Mucosa of descending colon (tissue), 3 donors: ENCODE measurements at regions not wholly inside any gene's neighbourhood (a gene's known extent, or its start where the extent isn't known, plus 50 kb on each side); places are given as distances from the start of the nearest gene placed in this dataset.

Source experiments
- ATAC-seq: fragments of 200-7000 bp; cut with Tn5 transposase; one replicate; pipeline ENCODE4 v1.9.1; 2020; ENCODE audit warnings: mild to moderate bottlenecking, moderate library complexity
- DNase-seq, 3 donors: peaks; one replicate each; pipeline ENCODE4 v3.0.0-alpha.2; 2020
- H3K36me3 ChIP-seq: fragments of 200-600 bp; one replicate; pipeline ENCODE4 v1.8.0; 2021; ENCODE audit warnings: low read depth, mild to moderate bottlenecking
- H3K4me1 ChIP-seq: fragments of 200-600 bp; one replicate; pipeline ENCODE4 v1.8.0; 2021; ENCODE audit warnings: low read depth, mild to moderate bottlenecking
- H3K4me3 ChIP-seq: fragments of 200-600 bp; one replicate; pipeline ENCODE4 v1.8.0; 2021; ENCODE audit warnings: mild to moderate bottlenecking
- H3K9me3 ChIP-seq: fragments of 200-600 bp; one replicate; pipeline ENCODE4 v1.8.0; 2021; ENCODE audit warnings: mild to moderate bottlenecking
- intact Hi-C, 2 donors: fragments of 100-400 bp; cut with DNase I in 1 of 2; cut with micrococcal nuclease in 1 of 2; formaldehyde crosslinking; loops; one replicate each; pipeline versions ENCODE4 v1.11.0 to v1.11.1; 2022; cut with DNase I, micrococcal nuclease
- TF ChIP-seq, protein P1 (sequence below): fragments of 200-600 bp; IDR thresholded peaks from one replicate; pipeline ENCODE4 v1.8.0; 2022; ENCODE audit warnings: antibody characterized with exemption, mild to moderate bottlenecking
- donor health status: DM: no; HTN: no; CAD: no; lungs with moderate emphysema.
- donor health status: DM: no; HTN: no; CAD: no.
- donor health status: DM: no; HTN: yes; CAD: no.

DNA sequence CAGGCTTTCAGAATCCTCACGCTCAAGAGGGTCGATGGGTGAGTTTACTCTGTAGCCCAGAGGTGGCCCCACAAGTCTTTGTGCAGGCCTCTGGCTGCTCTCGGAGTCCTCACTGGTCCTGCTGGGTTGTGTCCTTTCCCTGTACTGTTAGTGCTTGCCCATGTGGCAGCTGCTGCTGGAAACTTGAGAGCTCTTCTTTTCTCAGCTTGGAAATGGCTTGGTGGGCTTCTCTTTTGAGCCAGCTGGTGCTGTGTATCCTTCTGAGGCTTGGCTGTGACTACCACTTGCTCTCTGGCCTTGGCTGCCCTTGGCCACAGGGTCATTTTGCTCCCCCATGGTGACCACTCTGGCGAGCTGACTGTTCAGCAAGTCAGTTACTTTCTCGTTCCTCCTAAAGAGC is 82.2 kb upstream of the LMO4 start:
- intact Hi-C loops = no loop called here
- ATAC-seq (no peak), DNase-seq (no peak)
- Histone ChIP-seq H3K9me3 (no peaks in the 10 kb centered on the region), H3K4me3 (no peak overlapping the region), H3K4me1 (no peaks in the 10 kb centered on the region), H3K36me3 (no peaks in the 10 kb centered on the region)
- TF ChIP-seq, protein P1, sequence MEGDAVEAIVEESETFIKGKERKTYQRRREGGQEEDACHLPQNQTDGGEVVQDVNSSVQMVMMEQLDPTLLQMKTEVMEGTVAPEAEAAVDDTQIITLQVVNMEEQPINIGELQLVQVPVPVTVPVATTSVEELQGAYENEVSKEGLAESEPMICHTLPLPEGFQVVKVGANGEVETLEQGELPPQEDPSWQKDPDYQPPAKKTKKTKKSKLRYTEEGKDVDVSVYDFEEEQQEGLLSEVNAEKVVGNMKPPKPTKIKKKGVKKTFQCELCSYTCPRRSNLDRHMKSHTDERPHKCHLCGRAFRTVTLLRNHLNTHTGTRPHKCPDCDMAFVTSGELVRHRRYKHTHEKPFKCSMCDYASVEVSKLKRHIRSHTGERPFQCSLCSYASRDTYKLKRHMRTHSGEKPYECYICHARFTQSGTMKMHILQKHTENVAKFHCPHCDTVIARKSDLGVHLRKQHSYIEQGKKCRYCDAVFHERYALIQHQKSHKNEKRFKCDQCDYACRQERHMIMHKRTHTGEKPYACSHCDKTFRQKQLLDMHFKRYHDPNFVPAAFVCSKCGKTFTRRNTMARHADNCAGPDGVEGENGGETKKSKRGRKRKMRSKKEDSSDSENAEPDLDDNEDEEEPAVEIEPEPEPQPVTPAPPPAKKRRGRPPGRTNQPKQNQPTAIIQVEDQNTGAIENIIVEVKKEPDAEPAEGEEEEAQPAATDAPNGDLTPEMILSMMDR = no peak

DNA sequence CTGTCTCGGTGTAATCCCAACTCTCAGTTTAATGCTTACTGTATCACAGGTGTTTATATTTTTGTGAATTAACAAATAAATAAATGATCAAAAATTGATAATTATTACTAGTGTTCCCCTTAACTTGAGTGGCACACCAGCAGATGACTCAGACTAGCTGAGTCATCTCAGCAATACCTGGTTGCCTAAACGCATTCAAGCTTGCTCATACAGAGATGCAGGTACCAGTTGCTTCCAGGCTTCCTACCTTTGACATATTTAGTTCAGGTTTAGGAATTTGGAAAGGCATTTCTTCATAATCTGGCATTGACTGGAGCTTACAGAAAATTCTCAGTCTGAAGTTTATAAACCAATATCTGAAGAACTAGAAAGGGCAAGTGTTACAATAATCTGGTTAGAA is 78.9 kb upstream of the LMO4 start:
- intact Hi-C loops = no loop called here
- DNase-seq (no peak), ATAC-seq (no peak)
- Histone ChIP-seq H3K36me3 (no peaks in the 10 kb centered on the region), H3K4me1 (no peaks in the 10 kb centered on the region), H3K9me3 (no peaks in the 10 kb centered on the region), H3K4me3 (no peak overlapping the region)
- TF ChIP-seq, protein P1 = no peak

DNA sequence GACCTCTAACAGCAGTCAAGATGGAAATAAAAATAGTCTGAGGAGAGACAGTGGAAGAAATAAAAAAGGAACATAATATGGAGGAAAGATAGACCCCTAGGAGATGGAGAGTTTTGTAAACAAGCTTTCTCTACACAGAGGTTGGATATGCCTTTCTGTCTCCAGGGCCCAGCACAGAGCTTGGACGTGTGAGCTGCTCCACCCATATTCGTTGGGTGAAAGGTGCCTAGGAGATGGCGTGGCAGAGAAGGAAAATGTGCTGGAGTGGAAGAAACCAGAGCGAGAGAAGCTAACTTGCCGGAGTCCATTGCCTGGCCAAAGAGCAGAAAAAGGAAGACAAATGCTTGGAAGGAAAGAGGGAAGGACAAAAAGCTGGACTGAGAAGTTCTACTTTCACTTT is 78.3 kb upstream of the LMO4 start:
- Histone ChIP-seq H3K4me3 (no peak overlapping the region), H3K36me3 (no peaks in the 10 kb centered on the region), H3K4me1 (no peaks in the 10 kb centered on the region), H3K9me3 (no peaks in the 10 kb centered on the region)
- DNase-seq (no peak), ATAC-seq (no peak)
- TF ChIP-seq, protein P1 = no peak
- intact Hi-C loops = no loop called here

DNA sequence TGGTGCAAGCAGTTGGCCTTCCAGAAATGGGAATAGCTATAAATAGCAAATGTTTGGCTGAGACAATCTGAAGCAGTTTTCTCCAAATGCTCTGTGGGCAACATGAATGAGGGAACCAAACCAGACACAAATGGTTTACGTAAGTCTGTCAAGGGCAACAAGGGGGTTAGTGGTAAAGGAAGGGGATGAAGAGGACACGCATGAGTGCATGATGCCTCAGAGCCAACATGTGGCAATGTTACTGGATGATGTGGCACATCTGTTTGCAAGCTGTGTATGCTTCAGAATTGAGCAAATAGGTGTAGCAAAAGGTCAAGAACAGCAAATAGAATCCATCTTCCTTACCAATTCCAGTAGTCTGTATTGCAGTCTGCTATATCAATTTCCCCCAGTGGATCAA is 76.3 kb upstream of the LMO4 start:
- TF ChIP-seq, protein P1 = no peak
- intact Hi-C loops = no loop called here
- H3K36me3 ChIP-seq = no peaks in the 10 kb centered on the region

DNA sequence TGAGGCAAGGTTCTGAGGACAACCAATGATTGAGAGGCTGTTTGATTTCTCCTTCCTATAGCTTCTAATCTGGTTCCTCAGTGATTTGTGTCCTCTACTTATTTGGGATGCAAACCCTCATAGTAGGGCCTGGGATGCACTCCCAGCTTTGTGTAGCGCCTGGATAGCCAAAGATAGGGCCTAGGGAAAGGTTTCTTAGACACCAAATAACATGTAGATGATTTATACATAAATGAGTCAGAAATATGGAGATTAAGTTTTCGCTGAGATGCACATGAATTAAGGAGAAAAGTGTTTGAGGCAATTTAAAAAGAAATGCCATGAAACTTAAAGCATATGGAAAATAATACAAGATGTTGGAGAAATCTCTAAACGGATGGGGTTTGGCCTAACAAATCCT is 66.0 kb upstream of the LMO4 start:
- H3K4me3 ChIP-seq = no peak overlapping the region
- ATAC-seq = no peak

More for the DNA sequence above, 76.3 kb upstream of the LMO4 start:
- H3K9me3 ChIP-seq = no peaks in the 10 kb centered on the region
- ATAC-seq (no peak), DNase-seq (no peak)
- H3K4me1 ChIP-seq = no peaks in the 10 kb centered on the region
- H3K4me3 ChIP-seq = no peak overlapping the region

DNA sequence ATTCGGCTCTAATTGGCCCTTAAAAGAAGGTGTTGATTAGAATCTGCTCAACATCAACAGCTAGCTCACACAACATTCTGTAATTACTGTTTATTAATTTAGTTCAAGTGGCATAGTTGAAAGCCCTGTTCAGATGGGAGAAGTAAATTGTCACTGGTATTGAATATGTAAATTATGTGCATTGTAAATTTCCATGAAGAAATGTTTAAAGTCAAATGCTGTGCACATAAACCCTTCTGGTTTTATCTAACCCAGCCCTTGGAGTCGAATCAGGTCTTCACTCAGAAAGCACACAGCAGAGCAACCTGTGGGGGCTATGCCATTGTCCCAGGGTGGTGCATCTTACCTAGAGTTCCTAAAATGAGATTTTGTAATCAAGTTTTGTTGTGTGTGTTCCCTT is 65.4 kb upstream of the LMO4 start:
- H3K4me3 ChIP-seq = no peak overlapping the region
- no peak for ATAC-seq
- TF ChIP-seq, protein P1 = no peak
- no peak for DNase-seq
- no peaks in the 10 kb centered on the region for H3K4me1 ChIP-seq
- no peaks in the 10 kb centered on the region for H3K36me3 ChIP-seq
- H3K9me3 ChIP-seq = no peaks in the 10 kb centered on the region
- intact Hi-C loops = no loop called here

More for the DNA sequence above, 66.0 kb upstream of the LMO4 start:
- H3K9me3 ChIP-seq = no peaks in the 10 kb centered on the region
- no peaks in the 10 kb centered on the region for H3K36me3 ChIP-seq
- TF ChIP-seq, protein P1 = no peak
- no peak for DNase-seq
- intact Hi-C loops = no loop called here
- H3K4me1 ChIP-seq = no peaks in the 10 kb centered on the region
